NCI-H748 (cell line): ENCODE measurements at regions not wholly inside any gene's neighbourhood (a gene's known extent, or its start where the extent isn't known, plus 50 kb on each side); places are given as distances from the start of the nearest gene placed in this dataset.

Experiments
- DNase-seq: peaks from one replicate; lab custom pipeline; 2025; ENCODE audit not compliant: unreplicated experiment; lab: John Stamatoyannopoulos, UW

DNA sequence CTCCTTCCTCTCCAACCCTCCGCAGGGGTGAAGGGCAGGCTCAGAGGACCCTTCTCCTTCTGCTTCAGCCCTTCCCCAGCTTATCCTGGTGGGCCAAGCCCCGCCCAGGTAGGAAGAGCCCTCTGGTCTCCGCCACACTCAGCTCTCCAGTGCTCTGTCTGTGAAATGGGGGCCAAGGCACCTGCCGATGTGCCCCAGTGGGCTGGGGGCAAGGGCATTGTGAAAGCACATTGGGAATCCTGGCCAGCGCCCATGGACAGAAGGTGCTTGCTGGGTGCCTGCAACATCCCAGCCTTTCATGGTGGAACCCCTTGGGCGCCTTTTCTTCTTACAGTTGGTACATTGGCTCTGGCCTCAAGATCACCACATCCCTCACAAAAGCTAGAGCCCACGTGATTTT, 150.8 kb downstream of the INHBB start:
- DNase-seq, result no peak

DNA sequence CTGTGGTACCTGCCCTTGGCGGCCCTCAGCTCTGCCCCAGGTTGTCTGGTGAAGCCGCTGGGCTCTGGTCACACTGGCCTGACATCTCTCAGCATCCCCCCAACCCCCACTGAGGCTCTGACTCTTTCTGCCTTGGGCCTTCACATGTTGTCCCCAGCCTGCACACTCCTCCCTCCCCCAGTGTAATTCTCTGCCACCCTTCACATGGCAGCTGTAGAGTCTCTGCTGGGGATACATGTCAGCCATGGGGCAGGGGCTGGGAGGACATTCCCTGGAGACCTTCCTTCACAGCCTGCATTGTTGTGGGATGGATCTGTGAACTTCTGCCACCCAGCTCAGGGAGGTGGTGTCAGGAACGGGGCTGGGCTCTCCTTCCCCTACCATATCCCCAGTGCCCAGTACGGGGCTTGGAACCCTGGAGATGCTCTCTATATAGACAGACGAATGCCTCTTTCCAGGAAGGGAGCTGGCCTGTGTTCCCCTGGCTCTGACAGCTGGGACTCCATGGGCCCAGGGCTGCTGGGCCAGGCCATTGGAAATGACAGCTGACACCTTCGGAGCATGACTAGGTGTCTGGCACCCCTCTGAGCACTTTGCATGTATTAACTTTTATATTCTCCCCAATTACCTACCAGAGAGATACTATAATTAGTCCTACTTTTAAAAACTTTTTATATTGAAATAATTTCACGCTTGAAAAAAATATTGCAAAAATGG, 151.5 kb downstream of the INHBB start:
- DNase-seq, result no peak

DNA sequence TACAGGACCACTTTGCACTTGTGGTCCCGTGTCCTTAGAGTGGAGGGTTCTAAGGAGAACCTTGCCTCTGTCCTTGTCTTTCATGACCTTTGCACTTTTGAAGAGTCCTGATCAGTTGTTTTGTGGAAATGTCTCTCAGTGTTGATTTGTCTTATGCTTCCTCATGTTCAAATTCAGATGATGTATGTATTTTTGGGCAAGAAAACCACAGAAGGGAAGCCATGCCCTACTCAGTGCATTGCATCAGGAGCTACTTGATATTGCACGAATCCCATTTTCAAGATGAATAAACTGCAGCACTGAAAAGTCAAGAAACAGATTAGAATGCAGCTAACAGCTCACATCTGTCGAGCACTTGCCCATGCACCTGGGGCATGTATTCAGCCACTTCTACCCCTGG, 152.2 kb downstream of the INHBB start:
- no peak for DNase-seq

DNA sequence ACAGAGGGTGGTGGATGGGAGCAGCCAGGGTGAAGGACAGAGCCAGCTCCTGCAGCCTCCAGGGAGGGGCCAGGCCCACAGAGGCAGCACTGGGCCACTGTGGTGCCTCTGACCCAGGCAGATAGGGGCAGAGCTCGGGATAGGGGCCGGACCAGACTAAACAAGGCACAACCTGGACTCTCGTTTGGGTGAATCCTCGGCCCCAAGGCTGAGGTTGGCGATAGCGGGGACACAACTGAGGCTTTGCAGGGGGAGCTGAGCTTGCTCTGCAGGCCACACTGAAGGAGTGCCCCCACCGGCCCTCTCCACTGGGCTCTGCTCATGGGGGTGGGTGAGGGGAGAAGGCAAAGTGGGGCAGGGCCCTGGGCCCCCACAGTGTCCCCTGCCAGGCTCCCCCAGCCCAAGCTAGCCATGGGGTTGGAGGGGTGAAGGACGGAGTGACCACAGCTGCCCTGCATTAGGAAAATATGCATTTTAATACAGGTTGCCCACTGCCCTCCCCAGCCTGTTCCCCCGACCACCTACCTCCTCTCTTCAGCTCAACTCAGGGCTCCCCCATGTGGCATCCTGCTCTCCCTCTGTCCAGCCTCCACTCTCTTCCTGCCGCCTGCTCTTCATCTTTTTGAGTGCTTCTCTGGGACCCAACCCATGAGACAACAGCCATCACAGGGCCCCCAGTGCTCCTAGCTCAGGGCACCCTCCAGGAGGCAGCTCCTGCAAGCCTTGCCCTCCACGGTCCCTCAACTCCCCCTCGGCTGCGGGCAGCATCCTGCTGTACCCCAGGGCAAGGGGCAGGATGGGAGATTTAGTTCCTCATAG, 152.8 kb downstream of the INHBB start:
- no peak for DNase-seq

DNA sequence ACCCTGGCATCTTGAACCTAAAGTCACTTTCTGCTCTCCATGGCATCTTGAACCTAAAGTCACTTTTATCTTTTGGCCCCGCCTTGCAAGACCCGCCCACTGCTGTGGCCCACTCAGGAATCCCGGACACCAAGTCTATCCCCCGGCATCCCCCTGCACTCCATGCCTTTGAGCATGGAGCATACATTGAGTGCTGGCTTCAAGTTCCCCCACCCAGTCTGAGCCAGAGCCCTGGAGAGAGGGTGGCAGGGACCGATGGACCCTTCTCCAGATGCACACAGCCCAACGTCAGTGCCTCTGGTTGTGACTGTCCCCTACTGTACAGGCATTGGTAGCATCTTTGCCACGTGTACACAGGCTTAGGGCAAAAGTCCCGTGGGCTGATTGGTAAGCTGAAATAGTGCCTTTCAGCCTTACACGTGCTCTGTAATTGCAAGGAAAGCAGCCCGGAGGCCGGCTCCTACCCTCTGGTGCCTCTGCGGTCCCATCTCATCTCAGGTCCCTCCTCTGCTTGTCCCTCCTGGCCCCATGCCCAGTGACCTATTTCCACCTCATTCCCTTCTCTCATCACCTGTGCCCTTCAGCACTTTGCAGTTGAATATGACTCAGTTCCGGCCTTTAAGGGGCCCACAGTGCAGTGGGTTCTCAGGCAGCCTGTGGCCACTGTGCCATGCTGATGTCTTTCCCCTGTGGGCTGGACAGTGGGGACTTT, 154.0 kb downstream of the INHBB start:
- DNase-seq, result no peak

DNA sequence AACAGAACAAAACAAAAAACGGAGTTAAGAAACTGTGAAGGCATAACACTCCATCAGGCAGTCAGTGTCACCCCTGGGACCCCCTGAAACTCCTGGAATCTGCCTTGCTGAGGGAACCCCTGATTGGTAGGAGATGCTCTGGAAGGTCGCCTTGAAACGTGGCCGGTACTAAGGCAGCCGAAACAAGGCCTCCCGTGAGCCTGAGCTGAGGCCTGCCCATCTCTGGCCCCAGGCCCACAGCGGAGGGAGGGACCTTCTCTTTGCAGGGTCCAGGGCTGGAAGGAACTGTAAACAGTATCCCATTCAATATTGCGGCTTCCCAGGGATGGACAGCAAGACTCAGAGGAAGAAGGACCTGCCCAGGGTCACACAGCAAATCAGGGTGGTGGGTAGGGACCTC, 155.7 kb downstream of the INHBB start:
- DNase-seq, result no peak

DNA sequence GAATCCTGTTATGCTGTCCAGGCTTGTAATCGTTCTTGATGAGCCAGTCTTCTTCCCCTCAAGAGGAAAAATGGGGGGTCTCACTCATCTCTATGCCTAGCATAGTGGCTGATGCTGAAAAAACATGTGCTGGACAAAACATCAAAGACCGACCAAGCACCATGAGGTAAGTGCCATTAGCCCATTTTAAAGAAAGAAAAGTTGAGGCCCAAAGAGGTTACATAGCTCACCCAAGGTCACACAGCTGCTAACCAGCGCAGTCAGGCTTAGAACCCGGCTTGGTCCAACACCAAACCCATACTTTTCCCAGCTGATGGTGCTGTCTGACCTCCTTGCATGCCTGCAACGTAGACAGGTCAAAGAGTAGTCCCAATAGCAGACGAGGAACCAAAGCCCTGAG, 156.4 kb downstream of the INHBB start:
- no peak for DNase-seq

DNA sequence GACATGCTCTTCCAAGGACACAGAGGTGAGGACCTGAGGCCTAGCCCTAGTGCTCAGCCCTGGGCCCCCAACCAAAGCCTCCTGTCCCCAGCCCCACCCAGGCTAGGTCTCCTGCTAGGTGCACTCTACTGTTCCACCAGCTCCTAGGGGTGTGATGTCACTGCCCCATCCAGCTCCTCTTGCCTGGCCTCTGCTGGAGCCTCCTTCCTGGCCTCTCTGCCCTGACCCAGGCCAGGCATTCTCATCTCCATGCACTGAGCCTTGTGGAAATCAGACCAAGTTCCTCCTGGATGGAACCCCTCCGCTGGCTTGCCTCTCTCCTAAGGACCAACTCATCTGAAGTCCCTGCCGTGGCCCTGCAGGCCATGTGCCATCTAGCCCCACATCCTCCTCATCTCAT, 156.8 kb downstream of the INHBB start:
- DNase-seq, result no peak

DNA sequence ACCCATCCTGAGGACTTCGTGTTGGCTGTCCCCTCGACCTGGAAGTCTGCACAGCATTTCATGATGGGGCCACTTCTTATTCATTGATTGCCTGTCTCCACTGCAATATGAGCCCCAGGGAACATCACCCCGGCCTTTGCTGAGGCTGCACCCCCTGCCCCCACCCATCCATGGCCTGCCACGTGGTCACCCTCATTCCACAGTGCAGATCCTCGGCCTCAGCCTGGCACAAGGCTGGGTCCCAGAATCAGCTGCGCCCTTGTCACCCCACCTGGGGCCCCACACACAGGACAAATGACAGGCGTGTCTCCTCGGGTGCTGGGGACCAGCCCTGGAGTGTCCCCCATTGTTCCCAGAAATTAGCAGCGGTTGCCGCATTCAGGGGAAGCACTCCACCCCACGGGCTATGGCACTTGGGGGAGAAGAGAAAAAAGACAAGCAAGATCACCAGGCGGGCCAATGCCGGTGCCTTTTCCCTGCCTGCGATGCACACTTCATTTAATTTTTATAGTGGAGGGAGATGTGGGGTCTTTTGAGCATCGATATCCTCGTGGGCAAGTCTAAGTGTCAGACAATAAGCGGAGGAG, 157.4 kb downstream of the INHBB start:
- DNase-seq, result no peak

DNA sequence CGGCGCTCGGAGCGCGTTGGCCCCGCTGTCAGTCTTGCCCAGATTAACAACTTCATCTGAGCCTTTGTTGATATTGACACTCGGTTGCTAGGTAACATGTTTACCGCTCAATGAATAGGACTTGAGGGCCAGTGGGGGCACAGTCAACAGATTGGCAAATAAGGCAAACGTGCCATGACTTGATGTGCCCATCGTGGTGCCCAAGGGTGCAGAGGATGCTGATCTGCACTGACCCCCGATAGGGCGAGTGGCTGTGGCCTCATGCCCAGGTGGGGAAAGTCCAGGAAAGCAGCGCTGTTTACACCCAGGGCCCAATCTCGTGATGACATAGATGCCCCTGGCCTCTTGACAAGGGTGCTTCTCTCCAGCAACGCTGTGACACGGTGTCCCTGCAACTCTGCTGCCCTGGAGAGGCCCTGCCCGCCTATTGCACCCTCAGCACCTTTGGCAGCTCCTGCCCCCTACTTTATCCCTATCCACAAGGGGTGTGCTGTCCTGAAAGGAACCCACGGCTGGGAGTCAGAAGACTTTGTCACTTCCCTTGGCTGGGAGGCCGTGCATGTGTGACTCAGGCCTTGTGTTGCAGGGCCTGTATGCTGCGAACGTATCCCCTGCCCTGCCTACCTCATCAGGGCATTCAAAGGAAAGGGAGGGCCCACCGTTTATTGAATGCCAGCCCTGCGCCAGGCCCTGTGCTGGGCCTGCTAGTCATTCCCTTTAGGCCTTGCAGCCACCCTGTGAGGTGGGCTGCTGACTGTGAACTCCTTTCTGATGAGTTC, 158.0 kb downstream of the INHBB start:
- DNase-seq, result peak; percentile 34

DNA sequence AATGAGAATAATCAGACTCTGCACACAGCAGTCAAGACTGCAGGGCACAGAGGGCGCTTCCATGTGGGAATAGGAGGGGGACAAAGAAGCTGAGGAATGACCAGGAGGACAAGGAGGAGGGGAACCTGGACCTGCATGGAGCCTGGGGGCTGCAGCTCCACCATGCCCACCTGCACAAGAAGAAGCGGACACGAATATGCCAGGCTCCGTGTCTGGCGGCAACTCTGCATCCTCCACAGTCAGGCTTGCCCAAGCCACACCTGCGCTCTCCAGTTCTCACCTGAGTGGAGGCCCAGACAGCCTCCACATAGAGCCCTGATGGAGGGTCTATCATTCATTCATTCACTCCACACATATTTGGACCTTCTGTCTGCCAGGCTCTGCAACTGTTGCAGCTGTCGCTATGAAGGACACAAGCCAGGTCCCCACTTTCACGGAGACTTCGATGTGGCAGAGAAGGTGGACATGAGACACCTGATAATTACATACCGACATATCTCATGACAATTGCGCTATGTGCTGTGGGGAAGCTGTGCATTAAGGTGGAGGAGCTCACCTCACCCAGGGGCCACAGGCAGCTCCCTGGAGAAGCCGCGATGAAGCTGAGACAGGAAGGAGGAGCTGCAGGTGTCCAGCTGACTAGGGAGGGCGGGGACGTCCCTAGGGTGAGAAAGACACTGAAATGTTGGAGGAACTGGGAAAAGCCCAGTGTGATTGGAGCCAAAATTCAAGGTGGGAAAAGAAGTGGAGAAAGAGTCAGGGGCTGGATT, 159.2 kb downstream of the INHBB start:
- DNase-seq, result no peak

DNA sequence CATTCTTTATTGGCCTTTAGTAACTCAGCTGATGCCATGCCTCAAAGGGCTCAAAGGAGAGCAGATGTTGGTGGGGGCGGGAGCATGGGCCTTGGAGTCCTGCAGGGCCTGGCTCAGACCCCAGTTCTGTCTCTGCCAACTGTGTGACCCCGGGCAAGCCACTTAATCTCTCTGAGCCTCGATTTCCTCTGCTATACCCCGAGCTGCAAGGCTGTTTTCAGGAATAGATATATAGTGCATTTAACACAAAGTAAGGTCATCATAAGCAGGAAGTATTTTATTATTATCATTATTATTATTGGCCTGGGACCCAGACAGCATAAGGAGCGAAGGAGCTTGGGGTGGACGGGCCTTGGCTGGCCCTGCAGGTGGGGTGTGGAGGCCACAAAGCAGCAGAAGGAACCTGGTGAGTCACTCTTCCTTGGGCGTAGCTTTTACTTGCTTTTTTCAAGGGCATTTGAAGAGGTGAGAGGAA, 162.7 kb downstream of the INHBB start:
- DNase-seq, result no peak

DNA sequence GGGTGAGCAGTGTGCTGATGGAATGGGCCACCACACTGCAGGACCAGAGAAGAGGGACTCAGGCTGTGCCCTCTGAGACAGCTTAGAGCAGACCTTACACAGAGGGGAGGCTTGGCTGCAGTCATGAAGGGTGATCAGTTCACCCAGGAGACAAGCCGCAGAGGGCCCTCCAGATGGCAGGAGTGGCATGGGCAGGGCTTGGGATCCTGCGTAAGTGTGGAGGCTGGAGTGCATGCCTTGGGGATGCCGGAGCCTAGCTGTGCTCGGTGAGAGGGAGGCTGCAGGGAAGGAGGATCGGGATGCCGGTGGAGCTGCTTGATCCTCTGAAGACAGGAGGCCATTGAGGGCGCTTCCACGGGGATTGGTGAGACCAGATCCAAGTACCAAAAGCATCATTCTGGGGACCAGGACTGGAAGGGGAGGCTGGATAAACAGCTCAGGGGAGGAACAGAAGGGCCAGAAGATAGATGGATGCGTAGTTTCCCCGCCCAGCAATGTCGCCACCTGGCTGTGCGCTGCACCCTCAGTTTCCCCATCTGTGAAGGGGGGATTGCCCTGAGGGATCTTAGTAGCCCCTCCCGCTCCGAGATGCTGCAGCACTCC, 163.4 kb downstream of the INHBB start:
- DNase-seq, result no peak

DNA sequence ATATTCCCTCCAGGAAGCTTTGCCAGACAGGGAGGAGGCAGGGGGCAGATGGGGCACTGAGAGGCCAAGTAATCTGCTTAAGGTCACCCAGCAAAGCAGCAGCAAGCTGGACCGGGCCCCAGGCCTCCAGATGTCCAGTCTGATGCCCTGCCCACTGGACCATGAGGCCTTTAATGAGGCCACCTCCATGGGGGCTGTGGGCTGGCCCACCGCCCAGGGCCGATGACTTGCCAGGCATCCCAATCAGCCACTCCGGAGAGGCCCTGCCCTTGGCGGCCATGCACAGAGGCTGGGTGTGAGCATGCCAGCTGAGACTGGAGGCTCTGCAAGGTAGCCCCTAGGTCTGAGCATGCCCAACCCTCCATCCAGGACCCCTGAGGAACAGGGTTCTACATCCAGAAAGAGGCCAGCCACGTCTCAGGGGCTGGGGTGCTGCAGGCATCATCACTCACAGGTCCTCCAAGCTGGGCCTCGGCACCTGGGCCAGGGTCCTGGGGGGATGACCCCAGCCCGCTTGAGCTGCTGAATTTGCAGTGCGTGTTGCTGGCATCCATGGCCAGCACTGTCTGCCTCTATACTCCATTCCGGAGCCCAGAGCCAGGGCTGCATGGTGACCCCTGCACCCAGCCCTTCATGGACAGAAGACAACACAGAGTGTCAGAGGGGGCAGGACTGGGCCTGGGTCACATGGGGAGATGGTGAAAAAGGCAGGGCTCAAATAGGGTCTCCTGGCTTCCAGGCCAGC, 164.2 kb downstream of the INHBB start:
- DNase-seq, result no peak

DNA sequence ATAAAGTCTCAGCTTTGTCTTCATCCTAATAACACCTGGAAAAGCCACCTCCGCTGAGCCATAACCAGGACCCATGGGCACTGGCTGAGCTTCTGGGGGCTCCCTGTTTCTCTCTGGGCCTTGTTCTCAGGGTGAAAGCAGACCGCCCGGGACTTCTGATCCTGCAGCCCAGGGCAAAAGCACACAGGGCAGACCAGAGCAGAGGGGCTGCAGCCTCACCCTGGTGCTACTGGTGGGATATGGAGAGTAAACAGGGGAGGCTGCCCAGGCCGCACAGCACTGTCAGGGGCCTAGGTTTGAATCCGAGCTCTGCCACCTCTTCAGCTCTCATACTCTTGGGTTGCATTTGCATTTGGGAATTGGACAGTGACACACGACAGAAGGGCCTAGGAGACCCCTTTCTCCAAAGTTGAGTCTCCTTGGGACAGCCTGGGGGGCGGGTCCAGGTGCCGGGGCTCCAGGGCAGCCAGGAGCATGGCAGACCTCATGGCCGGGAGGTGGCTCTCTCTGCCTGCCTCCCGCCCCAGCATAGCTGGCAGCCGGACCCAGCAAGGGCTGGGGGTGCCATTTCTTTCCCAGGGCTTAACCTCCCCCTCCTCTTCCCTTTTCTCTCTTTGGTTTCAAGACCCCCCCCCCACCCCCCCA, 164.9 kb downstream of the INHBB start:
- DNase-seq, result no peak

DNA sequence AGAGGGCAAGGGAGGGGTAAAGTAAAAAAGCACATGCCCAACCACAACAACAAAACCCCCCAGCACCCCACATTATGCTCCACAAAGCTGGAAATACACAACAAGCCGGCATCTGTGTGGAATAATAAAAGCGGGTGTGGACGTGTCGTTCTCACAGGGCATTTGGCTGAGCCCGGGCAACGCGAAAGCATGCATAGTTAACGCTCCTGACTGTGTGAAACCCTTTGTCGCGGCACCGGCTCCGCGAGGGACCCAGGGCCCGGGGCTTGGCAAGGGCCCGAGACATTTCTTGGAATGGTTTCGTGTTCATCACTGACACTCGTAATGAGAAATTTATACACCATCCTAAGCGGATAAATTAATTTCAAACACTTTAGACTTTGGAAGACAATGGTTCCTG, 165.6 kb downstream of the INHBB start:
- DNase-seq, result peak; percentile 36

DNA sequence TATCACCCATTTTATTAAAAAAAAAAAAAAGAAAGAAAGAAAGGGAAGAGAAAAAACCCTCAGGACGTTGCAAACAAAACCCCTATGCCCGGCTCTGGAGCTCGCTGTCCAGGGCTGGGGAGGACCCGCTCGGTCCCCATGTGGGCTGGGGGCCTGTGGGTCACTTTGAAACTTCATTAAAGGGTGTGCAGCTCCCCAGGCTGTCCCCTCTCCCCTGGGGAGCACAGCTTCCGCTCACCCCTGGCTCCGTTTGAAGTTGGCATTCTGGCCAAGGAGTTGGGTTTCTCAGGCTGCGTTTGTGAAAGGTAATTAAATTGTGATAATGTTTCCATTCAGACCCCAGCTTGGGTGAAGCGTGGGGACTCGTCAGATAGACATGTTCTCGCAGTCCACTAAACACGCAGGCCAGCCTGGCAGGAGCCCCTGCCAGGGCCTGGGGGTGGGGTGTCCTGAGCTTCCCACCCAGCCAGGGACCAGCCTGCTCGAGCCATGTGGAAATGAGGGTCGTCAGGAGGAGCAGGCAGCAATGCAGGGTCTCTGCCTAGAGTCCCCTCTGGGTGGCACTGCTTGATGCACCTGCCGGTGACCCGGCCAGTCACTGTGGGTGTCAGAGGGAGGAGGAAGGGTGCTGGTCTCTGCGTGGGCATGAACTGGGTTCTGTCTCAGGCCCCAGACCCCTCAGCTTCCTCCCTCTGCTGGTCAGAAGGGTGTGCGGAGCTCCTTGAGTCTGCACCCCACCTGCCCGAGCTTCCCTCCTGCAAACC, 166.2 kb downstream of the INHBB start:
- no peak for DNase-seq
